Head of caudate nucleus (tissue), 42 donors: ENCODE measurements at regions not wholly inside any gene's neighbourhood (a gene's known extent, or its start where the extent isn't known, plus 50 kb on each side); places are given as distances from the start of the nearest gene placed in this dataset.
"Not testable (repeated sequence)": the region's sequence is repeated elsewhere in the genome, so short reads cannot be mapped to it uniquely, and the experiment has no call there.

ENCODE experiments used
- DNase-seq, 42 donors: peaks; one replicate each; pipeline versions ENCODE4 v3.0.0 to v3.0.0-alpha.2; 2020 to 2021; ENCODE audit warnings: mixed read lengths in 7 of 42
- intact Hi-C: fragments of 100-400 bp; cut with DNase I; formaldehyde crosslinking; loops from one replicate; pipeline ENCODE4 v1.15.0; 2022

DNA sequence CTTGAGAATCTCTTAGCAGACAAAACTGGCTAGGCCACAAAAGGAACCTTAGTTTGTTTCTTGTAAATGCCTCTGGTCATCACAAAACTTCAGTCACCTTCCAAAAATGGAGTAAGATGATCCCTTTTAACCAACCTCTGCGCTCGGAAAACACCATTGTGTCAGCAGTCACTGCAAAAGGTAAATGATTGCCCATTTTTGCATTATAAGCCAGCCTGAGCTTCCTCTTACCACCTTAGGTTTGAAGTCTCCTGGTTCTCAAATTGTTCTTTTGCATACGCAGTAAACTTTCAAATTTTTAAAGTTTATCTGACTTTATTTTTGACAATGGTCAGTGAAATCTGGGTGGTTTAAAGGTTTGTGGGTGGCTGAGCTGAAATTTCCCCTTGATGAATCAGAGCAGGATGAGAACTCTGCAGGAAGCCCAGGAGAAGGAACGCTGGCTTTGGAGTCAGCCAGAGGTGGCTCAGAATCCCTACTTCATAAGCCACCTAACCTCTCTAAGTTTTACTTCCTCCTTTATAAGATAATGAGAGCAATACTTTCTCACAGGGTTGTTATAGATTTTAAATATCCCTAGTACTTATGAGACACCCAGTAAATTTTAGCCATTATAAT, 131.4 kb downstream of the MED10 start:
- DNase-seq, result peak in 1 of 42 donors; percentile 7
- intact Hi-C loops, result no loop called here

DNA sequence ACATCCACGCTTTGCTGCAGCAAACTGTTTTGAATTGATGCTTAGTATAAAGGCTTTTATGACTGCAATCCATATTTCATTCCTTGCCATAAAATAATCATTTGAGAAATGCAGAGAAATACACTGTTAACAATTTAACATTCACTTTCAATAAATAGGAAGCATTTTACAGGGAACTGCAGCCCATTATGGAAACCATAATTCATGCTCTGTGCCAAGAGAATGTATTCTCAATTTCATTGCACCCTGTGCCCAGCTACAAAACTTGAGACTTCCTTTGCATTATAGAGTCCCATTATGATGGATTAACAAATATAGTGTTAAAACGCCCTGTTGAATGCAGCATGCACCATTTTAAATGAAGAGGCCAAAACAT, 134.0 kb downstream of the MED10 start:
- DNase-seq, result no peak
- intact Hi-C loops, result no loop called here

DNA sequence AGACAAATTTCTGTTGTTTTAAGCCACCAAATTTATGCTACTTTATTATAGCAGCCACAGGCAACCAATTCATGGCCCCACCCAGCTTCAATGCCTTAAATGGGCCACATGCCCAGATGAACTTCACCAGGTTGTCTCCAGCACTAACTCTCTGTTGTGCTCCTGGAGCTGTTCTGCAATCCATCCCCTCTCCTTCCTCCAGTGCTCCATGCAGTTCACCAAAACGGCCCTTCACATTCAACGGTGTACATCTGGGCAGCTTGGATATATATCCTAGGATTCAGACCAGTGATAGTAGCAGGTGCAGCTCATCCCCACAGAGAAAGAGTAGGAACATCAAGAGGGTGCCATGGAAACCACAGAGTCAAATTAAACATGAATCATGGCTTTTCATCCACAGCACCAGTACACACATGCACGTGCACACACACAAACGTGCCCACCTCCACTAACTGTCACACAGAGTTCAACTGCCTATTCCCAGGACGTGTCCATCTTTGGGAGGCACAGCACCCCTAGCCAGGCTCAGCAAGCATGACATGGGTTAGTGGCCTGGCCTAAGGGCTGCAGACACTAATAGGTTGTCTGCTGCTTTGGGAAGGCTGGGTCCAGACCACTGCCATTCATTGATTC, 134.5 kb downstream of the MED10 start:
- intact Hi-C loops, result no loop called here
- DNase-seq, result peak in 2 of 42 donors; percentile 6 to 32

DNA sequence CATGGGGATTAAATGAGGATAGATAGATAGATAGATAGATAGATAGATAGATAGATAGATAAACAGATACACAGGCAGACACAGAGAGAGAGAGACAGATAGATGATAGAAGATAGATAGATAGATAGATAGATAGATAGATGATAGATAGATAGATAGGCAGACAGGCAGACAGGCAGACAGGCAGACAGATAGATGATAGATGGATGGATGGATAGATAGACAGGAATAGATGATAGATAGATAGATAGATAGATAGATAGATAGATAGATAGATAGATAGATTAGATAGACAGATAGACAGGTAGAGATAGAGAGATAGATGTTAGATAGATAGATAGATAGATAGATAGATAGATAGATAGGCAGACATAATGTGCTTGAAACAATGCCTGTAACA, 137.3 kb downstream of the MED10 start:
- DNase-seq, intact Hi-C loops: not testable (repeated sequence)

DNA sequence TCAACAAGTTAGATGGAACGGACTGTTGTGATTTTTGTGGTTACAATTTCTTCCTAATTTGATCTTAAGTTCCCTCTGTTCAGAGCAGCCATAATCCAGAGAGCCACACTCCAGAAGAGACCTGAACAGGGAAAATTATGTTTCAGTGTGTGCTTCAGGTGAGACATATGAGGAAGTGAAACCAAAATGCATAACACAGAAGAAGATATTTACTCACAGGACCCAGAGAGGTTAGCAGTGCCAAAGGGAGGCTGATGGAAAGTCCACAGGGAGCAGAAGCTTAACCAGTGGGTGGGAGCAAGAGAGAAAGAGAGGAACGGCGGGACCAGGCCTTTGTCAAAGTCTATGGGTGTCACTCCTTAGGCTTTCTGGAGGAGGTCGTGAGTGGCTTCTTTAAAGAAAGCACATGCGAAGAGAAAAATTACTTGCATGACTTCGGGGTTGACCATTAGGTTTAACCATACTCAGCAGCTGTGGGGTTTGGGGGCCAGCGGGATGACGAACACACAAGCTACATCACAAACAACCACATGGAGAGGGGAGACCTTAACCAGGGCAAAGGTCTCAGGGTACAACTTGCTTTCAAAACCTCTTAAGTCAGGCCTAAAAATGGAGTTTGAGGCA, 141.4 kb downstream of the MED10 start:
- intact Hi-C loops, result no loop called here
- peak in 1 of 42 donors; percentile 17 for DNase-seq

DNA sequence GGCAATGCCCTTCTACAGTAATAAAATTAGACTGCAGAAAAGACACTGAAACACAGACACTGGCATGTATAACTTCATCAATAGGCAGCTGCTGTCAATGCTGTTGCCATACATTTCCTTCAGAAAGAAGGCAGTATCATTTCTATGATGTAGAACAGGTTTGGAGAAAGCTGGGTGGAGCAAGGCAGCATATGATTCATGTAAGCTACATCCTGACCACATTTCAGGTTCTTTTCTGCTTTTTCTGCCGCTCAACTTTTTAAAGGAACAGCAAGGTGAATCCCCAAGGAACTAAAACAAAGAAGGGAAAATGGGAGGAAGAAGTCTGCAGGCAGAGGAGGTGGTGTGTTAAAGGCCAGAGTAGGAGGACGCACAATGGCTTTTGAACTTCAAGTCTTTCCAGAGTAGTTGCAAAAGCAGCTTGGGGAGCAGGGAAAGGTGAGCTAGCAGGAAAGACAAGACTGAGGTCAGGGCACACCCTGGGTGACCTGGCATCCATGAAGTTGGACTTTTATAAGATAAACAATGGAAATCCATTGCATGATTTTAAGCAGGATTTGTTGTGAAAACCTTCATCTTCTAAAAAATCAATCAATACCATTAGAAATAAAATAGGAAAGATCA, 142.1 kb downstream of the MED10 start:
- intact Hi-C loops, result no loop called here
- peak in 1 of 42 donors; percentile 18 for DNase-seq

DNA sequence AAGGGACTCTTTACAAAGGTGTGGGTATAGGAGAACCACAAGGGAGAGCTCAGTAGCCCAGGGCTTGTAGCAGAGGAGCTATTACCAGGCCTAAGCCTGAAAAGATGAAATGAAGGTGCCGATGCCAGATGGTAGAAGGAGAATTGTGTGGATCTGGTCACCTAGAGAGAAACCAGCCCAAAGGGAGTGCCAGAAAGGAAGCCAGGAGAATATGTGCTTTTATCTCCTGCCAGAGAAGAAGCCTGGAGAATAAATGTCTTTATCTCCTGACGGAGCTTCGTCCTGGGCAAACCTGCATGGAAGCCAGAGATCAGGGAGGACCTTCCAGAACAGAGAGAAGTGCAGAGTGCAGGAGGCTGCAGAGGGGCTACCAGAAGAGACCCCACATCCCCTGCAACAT, 142.6 kb downstream of the MED10 start:
- intact Hi-C loops, result no loop called here
- peak in 1 of 42 donors; percentile 35 for DNase-seq

DNA sequence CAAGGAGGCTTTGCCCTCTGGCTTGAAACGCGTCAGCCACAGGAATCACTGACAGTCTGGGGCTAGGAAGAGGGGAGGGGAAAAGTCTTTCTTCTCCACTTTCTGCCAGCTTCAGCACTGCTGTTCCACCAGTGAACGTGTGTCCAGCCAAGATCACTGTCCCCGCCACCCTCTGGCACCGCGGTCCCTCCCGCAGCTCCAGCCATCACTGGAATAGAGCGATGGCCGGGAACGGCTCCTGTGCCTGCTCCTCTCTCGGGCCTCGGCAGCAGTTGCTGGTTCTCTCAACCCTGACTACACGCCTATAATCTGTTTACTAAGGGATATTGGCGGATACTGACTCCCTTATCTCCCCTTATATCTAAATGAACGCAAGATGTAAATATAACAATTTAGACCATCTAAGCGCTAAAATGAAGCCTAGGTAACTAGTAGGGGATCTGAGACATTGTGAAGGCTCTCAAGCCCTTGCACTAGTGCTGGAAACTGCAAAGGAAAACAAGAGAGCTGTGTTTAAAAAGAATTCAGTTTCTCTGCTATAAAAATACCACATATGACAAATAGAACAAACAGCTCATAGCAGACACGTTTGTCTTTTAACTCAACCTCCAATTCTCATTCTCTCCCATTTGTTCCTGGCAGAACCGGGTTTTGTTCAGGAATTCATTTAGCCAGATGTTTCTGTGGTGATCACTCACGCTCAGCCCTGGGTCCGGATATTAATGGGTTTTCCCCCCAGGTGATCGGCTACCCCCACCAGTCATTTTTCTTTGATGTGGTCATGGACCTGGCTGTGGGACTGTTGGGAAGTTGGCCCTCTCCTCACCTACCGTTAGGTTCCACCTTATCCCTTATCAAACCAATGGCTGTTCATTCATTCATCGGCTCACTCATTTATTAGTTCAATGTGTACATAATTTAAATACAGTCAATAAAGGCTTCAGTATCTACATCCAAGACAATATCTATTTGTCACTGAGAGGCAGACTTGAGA, 149.8 kb downstream of the MED10 start:
- intact Hi-C loops, result no loop called here
- peak in 1 of 42 donors; percentile 21 for DNase-seq

DNA sequence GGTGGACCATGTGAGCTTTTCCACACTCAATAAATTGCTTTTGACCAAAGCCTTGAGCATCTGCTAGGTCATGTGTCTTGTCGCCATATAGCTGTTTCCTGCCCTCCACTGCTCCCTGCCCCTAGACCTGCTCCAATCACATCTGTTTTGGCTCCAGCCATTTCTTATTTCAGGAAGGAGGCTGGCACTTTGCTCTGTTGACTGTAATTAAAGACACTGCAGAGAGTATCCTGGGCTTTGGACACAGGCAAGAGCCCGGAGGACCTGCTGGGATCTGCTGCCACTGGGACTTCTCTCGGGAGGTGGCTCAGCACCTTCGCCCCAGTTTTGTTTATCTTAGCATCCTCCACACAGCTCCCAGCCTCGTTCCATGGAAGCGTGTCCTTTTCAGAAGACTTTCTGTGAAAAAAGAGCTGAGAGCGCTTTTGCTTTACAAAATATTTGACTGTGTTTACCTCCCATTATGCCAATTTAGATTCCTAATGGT, 153.2 kb downstream of the MED10 start:
- intact Hi-C loops, result no loop called here
- peak in 1 of 42 donors; percentile 20 for DNase-seq

DNA sequence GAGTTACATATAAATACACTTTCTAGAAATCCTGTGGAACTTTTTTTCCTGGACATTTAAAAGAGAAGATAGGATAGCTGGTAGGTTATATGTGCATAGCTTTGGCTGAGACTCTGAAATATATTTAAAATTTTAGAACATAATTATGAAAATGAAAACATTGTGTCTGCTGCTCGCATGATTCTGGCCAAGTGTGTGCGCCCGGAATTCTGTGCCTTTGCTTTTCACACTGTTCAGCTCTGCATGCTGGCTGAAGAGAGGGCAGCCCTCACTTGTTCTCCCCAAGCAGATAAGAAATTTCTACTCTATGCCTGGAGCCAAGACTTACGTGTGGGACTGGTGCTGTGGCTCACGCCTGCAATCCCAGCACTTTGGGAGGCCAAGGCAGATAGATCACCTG, 153.9 kb downstream of the MED10 start:
- DNase-seq, result peak in 1 of 42 donors; percentile 38
- intact Hi-C loops, result no loop called here

DNA sequence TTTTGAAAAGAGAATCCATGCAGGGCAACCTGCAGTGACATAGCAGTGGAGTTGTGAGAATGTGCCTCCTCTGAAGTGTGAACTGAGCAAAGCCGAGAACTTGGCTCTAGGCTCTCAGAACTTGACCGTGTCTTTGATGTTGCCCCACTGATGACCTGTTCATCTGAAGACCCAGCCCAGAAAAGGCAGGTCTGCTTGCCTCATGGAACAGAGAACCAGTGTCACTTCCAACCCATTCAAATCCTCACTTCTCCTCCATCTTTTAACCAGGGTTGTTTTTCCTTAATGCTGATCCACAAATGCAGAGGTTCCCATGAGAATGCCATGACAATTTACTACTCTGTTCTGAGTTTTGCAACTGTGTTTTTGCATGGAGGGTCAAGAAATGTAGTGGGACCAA, 155.4 kb downstream of the MED10 start:
- peak in 1 of 42 donors; percentile 13 for DNase-seq
- intact Hi-C loops, result no loop called here

DNA sequence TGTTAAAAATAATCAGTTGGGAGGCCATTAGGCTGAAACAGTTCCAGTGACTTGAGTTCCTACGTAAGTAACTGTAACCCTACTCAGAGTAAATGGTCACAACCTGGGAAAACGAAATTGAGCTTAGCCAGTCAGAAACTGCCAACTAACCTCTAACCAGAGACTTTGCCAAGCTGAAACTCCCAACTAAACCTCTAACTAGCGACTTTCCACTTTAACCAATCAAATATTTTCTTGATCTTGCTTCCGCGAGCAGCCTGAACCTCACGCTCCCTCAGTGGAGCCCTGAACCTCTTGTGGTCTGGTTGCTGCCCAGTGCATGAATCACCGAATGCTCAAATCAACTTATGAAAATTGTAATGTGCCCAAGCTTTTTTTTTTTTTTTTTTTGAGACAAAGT, 156.2 kb downstream of the MED10 start:
- DNase-seq, result peak in 1 of 42 donors; percentile 9
- intact Hi-C loops, result no loop called here

DNA sequence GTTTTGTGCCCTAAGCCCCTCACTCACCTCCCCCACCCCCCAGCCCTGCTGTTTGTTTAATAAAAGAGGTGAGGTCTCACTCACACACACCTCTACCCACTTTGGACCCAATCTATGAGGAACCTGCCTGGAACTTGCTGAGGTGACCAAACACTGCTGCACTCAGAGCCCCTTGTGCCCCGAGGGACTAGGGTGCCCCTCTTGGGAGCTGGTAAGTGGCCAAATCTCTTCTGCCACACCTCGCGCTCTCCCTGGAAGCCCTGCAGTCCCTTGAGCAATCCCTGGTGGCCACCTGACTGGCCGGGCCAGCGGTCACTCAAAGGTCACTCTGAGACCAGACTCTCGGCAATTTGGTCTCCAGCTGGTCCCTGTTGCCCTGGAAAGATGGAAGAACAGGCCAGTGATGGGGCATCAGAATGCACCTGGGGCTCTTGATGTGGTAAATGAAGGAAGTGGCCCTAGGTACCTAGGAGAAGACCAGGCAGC, 157.2 kb downstream of the MED10 start:
- peak in 1 of 42 donors; percentile 26 for DNase-seq
- intact Hi-C loops, result no loop called here

DNA sequence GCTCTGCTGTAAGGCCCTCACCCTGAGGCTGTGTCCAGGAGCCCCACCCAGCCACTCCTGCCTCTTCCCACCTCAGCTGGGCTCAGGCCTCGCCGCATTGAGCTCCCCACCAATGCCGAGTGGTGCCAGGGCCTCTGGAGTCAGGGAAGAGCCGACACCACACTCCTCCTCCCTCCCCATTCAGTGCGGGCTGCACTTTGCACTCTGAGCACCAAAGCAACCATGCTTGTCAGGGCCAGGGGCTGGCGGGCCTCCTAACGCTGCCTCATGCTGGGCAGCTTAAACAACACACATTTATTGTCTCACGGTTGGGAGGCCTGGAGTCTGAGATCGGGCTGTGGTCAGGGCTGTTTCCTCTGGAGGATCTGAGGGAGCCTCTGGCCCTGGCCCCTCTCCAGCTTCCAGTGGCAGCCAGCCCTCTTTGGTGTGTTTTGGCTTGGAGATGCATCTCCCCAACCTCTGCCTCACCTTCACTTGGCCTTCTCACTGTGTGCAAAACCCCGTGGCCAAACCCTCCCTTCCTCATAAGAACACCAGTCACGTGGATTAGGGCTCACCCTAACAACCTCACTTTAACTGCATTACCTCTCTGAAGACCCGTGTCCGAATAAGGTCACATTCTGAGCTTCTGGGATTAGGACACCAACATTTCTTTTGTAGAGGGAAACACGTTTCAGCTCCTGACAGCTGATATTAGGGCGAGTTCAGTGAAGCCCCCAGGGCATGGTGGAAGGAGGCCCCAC, 157.8 kb downstream of the MED10 start:
- intact Hi-C loops, result no loop called here

DNA sequence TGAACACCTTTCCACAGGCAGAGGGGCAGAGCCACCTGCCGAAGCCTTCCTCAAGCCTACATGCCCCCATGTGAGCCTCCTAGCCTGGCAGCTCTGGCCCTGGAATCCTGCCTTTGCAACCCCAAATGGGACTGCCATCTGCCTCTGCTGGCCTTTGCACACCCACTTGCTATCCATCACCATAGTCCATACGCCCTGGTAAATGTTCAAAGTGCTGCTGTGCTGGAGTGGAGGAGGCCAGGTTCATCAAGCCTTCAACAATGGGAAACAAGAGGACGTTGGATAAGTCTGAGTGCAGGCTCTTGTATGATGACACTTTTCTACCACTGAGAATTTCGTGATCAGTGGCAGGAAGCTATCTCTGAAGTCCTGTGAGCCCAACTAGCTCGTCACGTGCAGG, 159.8 kb downstream of the MED10 start:
- no peak for DNase-seq
- intact Hi-C loops, result no loop called here

More for the DNA sequence above, 157.8 kb downstream of the MED10 start:
- DNase-seq, result peak in 1 of 42 donors; percentile 27

DNA sequence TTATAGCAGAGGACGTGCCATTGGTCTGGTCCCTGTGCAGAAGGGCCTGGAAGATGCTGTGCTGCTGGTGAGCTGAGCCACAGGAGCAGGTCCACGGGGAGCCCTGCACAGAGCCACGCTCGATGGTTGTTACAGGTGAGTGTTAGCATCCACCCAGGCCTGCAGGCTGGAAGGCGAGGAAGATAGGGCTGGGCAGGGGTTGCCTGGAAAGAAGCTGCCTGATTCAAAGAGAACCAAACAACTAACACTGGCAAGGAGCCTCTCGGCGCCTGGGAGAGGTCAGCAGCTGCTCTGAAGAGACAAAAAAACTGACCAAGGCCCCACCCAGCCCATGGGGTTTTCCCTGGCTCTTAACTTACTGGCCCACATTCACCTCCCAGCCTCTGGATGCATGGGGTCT, 160.2 kb downstream of the MED10 start:
- intact Hi-C loops, result no loop called here
- peak in 1 of 42 donors; percentile 39 for DNase-seq

DNA sequence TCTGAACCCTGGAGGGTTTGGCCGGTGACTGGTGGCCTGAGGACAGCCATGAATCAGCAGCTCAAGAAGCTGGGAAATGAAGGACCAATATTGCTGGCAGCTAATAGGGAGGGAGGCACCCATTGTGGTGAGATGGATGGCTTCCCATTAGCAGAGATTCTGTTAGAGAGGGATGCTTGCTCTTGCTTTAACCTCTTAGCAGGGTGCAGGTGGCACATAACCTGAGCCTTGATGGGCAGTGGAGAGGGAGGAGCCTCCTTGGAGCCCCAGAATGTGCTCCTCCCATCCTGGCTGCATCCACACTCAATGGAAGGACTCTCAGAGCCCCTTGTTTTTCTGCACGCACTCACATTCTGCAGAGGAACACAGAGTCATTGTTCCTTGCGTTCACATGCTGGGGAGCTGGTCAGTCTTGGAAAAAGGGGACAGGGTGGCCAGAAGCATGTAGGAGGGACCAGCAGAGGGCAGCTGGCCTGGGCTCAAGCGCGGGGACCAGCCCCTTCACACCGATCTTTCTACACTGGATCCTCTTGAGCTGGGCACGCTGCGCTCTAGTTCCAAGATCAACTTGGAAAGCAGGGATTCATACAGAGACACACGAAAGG, 161.8 kb downstream of the MED10 start:
- intact Hi-C loops, result no loop called here
- peak in 9 of 42 donors; percentile 8 to 45 (median 20) for DNase-seq

DNA sequence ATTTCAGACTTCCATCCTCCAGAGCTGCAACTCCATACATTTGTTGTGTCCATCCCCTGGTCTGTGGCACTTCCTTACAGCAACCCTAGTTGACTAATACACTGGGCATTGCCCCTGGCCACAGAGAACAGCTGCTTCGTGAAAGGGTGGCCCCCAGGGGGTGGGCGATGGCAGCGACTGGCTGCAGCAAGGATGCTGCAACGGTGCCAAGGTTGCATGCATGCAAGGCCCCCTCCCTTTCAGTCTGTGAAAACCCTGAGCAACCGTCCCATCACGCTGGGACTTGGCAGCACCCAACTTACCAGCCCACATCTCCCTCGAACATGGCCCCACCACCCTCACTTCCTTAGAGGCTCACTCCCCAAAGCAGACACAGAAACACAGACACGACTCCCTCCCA, 162.5 kb downstream of the MED10 start:
- intact Hi-C loops, result no loop called here
- peak in 1 of 42 donors; percentile 34 for DNase-seq
